PC-3 (cell line): ENCODE measurements at regions not wholly inside any gene's neighbourhood (a gene's known extent, or its start where the extent isn't known, plus 50 kb on each side); places are given as distances from the start of the nearest gene placed in this dataset.

ENCODE experiments used
- EZH2 ChIP-seq: fragments of 300-600 bp; sonication (generic); IDR thresholded peaks from one replicate; pipeline ENCODE4 v1.6.1; 2017; ENCODE audit warnings: antibody characterized with exemption, mild to moderate bottlenecking, low read length; ENCODE audit not compliant: unreplicated experiment
- TF ChIP-seq, protein P1 (sequence below): fragments of 300-600 bp; sonication (generic); conservative IDR thresholded peaks from 2 replicates; pipeline ENCODE4 v1.5.1; 2017; ENCODE audit warnings: antibody characterized with exemption, low read depth, mild to moderate bottlenecking, low read length

DNA sequence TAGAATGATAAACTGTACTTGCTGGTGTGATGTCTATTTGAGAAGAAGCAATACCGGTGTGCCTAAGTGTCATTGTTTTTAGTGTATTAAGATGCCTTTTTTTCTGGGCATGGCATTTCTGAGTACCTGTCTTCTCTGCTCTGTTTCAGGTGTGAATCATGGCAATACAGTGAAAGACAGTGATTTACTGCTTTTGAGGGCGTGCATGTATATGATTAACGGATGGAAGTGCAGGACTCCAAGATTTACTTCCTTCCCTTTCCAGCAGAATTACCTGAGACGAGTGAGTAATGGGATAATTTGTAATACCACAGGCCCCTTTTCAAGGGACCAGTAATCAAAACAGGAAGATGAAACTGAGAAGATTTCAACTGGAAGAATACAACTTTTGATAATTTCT lies 315.8 kb downstream of the SOX4 start:
- no peak for TF ChIP-seq EZH2
- TF ChIP-seq, protein P1, sequence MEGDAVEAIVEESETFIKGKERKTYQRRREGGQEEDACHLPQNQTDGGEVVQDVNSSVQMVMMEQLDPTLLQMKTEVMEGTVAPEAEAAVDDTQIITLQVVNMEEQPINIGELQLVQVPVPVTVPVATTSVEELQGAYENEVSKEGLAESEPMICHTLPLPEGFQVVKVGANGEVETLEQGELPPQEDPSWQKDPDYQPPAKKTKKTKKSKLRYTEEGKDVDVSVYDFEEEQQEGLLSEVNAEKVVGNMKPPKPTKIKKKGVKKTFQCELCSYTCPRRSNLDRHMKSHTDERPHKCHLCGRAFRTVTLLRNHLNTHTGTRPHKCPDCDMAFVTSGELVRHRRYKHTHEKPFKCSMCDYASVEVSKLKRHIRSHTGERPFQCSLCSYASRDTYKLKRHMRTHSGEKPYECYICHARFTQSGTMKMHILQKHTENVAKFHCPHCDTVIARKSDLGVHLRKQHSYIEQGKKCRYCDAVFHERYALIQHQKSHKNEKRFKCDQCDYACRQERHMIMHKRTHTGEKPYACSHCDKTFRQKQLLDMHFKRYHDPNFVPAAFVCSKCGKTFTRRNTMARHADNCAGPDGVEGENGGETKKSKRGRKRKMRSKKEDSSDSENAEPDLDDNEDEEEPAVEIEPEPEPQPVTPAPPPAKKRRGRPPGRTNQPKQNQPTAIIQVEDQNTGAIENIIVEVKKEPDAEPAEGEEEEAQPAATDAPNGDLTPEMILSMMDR: no peak
